ENCODE measurements at regions not wholly inside any gene's neighbourhood (a gene's known extent, or its start where the extent isn't known, plus 50 kb on each side); places are given as distances from the start of the nearest gene placed in this dataset.

DNA sequence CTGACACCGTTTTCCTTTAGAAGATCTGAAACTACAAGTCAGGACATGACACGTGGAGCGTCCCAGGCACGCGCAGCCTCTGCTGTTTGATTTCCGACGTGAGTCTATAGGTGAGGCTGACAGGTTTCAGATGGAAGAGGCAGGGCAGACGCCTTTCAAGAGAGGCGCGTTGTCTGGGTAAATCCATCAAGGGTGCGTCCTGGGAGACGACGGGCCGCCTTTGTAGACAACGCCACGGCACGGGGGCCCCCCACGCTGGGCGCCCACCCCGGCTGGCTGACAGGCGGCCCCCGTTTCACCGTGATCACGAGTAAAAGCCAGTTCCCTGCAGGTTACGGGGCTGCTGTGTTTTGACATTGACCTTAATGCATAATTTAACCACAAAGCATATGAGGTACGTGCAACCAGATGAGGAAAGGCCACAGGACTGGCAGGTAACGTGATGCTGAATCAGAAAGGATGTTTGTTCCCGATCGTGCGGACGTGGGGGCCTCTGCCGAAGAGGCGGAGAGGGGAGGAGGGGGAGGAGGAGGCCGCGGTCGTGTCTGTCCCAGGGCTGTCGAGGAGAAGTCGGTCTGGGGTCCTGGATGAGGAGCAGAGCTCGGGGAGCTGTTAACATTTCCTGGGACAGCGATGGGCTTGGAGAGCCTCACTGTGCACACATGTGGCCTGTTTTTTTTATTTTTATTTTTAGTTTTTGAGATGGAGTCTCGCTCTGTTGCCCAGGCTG lies 51.1 kb upstream of the PPP2R3B start:
- Histone ChIP-seq H3K4me1 (no peaks in the 10 kb centered on the region), H3K4me3 (no peak overlapping the region), H3K36me3 (no peaks in the 10 kb centered on the region), H3K9me3 (peaks cover 0 to 2% (median 0%) of the 10 kb centered on the region in 4 donors), H3K27ac (no peak overlapping the region), H3K27me3 (peaks cover 4 to 33% (median 17%) of the 10 kb centered on the region in 3 donors)
- WGBS, 2 donors, result 64 to 82% methylated on average over 41 of the region's 41 CpGs
- TF ChIP-seq POLR2A (IDR thresholded peaks at IDR 0.05) (no peak), POLR2AphosphoS5 (IDR thresholded peaks at IDR 0.05) (no peak), EP300 (IDR thresholded peaks at IDR 0.05) (no peak)
- TF ChIP-seq, protein P1, sequence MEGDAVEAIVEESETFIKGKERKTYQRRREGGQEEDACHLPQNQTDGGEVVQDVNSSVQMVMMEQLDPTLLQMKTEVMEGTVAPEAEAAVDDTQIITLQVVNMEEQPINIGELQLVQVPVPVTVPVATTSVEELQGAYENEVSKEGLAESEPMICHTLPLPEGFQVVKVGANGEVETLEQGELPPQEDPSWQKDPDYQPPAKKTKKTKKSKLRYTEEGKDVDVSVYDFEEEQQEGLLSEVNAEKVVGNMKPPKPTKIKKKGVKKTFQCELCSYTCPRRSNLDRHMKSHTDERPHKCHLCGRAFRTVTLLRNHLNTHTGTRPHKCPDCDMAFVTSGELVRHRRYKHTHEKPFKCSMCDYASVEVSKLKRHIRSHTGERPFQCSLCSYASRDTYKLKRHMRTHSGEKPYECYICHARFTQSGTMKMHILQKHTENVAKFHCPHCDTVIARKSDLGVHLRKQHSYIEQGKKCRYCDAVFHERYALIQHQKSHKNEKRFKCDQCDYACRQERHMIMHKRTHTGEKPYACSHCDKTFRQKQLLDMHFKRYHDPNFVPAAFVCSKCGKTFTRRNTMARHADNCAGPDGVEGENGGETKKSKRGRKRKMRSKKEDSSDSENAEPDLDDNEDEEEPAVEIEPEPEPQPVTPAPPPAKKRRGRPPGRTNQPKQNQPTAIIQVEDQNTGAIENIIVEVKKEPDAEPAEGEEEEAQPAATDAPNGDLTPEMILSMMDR (IDR thresholded peaks at IDR 0.05), result no peak
- DNase-seq, result peak; percentile 15
- intact Hi-C loops (cut with DNase I), result no loop called here

- no peak for TF ChIP-seq POLR2AphosphoS5 (IDR thresholded peaks at IDR 0.05)
- TF ChIP-seq POLR2A (IDR thresholded peaks at IDR 0.05), result no peak
- TF ChIP-seq EP300 (IDR thresholded peaks at IDR 0.05), result no peak
- TF ChIP-seq, protein P1 (IDR thresholded peaks at IDR 0.05), result no peak
- intact Hi-C loops (cut with DNase I), result no loop called here
Measured at GRCh38 chrX:439241-439640, 52.5 kb upstream of the PPP2R3B start.

DNA sequence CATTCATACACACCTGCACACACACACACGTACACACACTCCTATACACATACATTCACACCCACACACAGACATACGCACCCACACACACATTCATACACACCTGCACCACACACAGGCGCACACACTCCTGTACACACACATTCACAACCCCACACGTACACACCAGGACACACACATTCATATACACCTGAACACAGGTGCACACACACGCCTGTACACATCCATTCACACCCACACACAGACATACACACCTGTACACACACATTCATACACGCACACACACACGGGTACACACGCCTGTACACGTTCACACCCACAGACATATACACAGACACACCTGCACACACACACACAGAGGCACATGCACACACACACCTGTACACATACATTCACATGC lies 53.0 kb upstream of the PPP2R3B start:
- Histone ChIP-seq H3K27me3 (peaks cover 4 to 37% (median 17%) of the 10 kb centered on the region in 3 donors), H3K27ac (no peak overlapping the region), H3K9me3 (peaks cover 0 to 2% (median 0%) of the 10 kb centered on the region in 4 donors), H3K4me3 (no peak overlapping the region), H3K4me1 (no peaks in the 10 kb centered on the region), H3K36me3 (no peaks in the 10 kb centered on the region)
- intact Hi-C loops (cut with DNase I), result no loop called here
- WGBS, 2 donors, result 94 to 96% methylated on average over 9 of the region's 9 CpGs
- TF ChIP-seq, protein P1 (IDR thresholded peaks at IDR 0.05), result no peak
- TF ChIP-seq POLR2AphosphoS5 (IDR thresholded peaks at IDR 0.05) (no peak), EP300 (IDR thresholded peaks at IDR 0.05) (no peak), POLR2A (IDR thresholded peaks at IDR 0.05) (no peak)
- DNase-seq, result no peak

More at GRCh38 chrX:439241-439640, 52.5 kb upstream of the PPP2R3B start:
- DNase-seq, result peak; percentile 29
- Histone ChIP-seq H3K9me3 (peaks cover 0 to 2% (median 0%) of the 10 kb centered on the region in 4 donors), H3K4me3 (no peak overlapping the region), H3K36me3 (no peaks in the 10 kb centered on the region), H3K27me3 (peaks cover 4 to 37% (median 17%) of the 10 kb centered on the region in 3 donors), H3K27ac (no peak overlapping the region), H3K4me1 (no peaks in the 10 kb centered on the region)
- 94 to 95% methylated on average over 7 of the region's 7 CpGs for WGBS, 2 donors

DNA sequence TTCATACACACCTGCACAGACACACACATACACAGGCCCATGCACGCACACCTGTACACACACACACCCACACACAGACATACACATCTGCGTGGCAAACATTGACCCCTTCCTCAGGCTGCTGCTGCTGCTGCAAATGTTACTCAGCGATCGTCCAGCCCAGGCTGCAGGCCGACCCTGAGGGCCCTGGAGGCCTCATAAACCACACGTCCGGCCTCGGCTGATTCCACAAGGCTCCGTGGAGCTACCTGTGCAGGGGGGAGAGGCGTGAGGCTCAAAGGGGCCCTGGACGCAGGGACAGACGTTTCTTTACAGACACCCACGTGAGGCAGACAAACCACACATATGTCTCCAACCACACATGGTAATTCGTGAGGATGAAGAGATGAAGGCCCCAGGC lies 53.9 kb upstream of the PPP2R3B start:
- peaks cover 4 to 37% (median 17%) of the 10 kb centered on the region in 3 donors for H3K27me3 ChIP-seq
- peak; percentile 35 for DNase-seq
- intact Hi-C loops (cut with DNase I), result no loop called here
- TF ChIP-seq POLR2A (IDR thresholded peaks at IDR 0.05) (no peak), EP300 (IDR thresholded peaks at IDR 0.05) (no peak), POLR2AphosphoS5 (IDR thresholded peaks at IDR 0.05) (no peak)
- TF ChIP-seq, protein P1 (IDR thresholded peaks at IDR 0.05), result no peak
- no peak overlapping the region for H3K4me3 ChIP-seq
- no peaks in the 10 kb centered on the region for H3K4me1 ChIP-seq
- peaks cover 0 to 2% (median 0%) of the 10 kb centered on the region in 4 donors for H3K9me3 ChIP-seq
- H3K27ac ChIP-seq, result no peak overlapping the region
- H3K36me3 ChIP-seq, result no peaks in the 10 kb centered on the region
- WGBS, 2 donors, result 82 to 93% methylated on average over 14 of the region's 14 CpGs

Measured in sigmoid colon (tissue), 6 donors.